ENCODE measurements at regions not wholly inside any gene's neighbourhood (a gene's known extent, or its start where the extent isn't known, plus 50 kb on each side); places are given as distances from the start of the nearest gene placed in this dataset.

DNA sequence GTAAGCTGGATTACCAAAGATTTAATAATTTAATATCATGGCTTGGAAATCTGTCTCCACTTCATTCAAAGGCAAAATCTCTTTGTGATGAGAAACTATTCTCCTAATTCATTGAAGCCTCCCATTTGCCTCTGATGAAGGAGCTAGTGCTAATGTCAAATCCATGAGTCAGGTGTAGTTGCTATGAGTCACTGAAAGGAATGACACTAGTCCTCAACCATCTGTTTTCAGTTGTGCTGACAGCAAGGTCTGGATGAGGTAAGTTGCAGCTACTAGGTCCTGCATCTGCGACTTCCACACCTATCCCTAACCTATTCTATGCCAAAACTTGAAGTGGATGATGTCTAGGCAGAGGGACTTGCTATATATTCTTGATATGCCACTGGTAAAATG is 324.0 kb upstream of the UBE2E3 start:
- no peak for DNase-seq

GRCh38 chr2:180655842-180656454 is 324.5 kb upstream of the UBE2E3 start:
- no peak for DNase-seq

DNA sequence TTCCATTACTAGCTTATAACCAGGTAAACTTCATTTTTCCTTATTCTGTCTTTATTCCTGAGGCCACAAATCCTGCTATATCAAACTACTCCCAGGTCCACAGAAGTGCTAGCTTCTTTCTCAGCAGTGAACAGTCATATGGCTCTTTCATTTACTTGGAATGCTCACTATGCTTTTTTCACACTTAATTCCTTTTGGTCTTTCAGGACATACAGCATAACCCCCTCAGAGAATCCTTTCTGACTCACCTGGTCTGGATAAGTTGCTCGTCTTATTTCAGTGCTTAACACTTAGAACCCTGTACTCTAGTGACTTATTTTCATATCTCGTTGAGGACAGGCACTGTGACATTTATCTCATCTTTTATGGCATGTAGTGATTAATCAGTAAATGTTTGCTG is 325.0 kb upstream of the UBE2E3 start:
- DNase-seq: no peak

DNA sequence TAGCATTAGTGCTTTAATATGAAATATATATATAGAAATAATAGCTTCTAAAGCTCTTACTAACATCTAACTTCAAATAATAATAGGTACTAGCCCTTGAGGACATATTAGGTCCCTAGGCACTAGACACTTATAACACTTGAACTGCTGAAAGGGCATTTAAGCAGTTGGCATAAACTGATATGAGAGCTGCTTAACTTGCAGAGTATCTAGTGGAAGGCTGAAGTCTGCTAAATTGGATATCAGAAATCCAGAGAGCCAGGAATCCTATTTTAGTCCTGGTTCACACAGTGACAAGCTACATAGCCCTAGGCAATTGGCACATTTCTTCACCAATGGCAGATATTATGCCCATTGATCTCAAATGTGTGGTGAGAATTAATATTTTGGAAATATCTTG is 326.9 kb upstream of the UBE2E3 start:
- DNase-seq: no peak

- DNase-seq: no peak
Observed at GRCh38 chr2:180652794-180653193, 327.6 kb upstream of the UBE2E3 start.

GRCh38 chr2:180651596-180651995 is 328.8 kb upstream of the UBE2E3 start:
- DNase-seq: no peak

DNA sequence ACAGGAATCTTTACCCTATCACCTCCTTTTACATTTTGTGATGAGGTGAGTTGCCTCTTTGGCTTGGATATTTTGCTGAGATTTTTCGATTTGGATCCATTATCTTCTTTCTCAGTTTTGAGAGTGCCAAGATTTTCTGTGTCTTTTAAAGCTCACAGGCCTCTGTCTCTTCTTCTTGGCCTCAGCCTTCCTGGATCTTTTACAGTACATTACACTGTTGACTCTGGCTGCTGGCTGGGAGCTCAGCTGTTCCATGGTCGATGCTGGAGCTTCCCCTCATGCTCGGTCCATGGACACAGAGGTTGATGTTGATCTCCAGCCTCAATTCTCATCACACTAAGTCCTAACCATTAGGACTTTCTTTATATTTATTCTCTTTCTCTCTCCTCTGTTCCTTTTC is 332.8 kb upstream of the UBE2E3 start:
- DNase-seq: no peak

DNA sequence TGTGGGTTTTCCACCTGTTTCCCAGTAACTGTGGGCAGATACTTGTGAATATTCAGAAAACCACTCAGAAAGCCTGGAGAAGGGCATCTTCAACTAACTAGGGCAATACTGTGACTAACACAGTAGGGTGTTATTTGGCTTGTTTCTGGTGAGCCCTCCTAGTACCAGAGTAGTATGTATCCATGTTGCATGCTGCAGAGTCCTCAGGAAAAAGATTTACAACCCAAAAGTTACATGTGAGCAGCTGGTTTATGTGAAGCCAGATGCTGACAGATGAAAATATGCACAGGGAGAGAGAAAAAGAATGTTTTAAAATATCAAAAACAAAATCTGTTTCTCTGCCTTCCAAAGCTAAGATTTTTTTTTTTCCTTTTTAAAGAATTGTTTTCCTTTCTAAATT is 333.2 kb upstream of the UBE2E3 start:
- DNase-seq: no peak

GRCh38 chr2:180646756-180647155 is 333.6 kb upstream of the UBE2E3 start:
- DNase-seq: no peak

GRCh38 chr2:180644709-180645108 is 335.7 kb upstream of the UBE2E3 start:
- no peak for DNase-seq

DNA sequence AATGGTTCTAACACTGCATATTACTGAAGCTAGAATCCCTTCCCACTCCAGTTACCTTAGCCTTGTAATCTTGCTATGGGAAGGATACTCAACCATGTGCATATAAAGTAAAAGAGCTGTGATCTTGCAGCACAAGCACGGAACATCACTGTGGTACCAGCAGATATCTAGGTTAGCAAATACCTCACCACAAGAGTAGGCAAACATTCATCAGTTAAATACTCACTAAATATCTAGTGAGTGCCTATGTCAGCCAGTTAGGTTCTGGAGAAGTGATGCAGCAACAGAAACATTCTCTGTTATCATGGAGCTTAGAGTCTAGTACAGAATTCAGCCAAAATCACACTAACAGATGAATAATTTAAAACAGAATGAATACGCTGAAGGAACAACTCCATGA is 349.6 kb upstream of the UBE2E3 start:
- DNase-seq: no peak

- DNase-seq: no peak
Observed at GRCh38 chr2:180625006-180625844, 355.2 kb upstream of the UBE2E3 start.

DNA sequence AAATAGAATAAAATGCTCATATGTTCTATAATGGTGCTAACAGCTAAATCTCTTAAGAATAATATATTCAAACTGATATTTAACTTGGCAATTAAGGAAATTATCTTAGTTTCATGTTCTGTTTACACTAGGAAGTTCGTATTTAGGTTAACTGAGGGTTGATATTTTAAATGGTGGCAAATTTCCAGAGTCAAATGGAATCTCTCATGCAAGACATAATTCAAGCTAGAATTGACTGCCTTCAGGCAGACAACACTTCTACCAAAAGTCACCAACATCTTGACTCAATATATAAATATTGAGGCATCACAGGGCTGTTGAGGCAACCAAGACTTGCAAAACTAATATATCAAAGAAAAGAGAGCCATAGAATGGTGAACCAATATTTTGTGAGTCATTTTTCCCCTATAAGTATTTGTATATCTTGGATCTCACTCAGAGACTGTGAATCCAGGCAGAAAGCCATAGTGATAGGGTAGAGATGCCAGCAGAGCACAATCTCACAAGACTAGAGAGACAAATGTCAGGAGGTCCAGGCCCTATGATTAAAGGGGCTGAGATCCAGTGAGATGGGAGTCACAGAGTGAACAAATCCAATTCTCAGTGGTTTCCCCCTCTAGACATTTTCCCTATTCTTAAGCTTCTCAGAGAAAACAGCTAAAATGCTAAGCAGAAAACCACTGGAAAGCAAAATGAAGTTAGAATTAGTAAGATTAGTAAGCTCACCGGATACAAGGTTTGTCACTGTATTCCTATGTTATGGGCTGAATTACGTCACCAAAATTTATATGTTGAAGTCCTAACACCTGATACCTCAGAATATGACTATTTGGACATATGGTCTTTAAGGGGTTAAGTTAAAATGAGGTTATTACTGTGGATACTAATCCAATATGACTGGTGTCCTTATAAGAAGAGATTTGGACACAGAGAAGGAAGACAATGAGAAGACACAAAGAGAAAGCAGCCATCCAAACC is 358.2 kb upstream of the UBE2E3 start:
- DNase-seq: no peak

DNA sequence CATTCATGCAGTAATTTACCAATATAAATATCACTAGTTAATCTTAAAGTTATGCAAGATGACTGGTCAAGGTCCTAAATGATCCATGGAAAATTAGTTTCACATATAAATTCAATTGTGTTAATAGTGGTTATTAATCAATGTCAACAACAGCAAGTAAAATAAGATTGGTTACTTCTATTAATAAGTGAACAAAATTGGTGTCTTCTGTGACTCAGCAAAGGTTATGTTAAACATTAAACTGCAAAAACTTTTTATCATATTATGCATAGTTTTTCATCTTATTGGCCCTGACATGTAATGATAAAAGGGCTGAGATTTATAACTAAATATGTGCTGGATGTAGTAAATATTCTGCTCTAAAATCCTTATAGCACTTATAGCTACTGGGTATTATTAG is 359.0 kb upstream of the UBE2E3 start:
- DNase-seq: no peak

DNA sequence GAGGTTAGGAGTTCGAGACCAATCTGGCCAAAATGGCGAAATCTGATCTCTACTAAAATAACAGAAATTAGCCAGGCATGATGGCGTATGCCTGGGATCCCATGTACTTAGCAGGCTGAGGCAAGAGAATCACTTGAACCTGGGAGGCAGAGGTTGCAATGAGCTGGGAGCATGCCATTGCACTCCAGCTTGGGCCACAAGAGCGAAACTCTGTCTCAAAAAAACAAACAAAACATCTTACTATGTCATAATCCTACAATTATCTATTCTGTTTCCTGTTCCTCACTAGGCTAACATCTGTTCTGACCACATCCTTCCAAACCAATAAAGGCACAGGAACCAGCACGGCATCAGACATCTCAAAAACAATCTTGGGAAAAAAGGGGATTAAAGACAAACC is 361.8 kb upstream of the UBE2E3 start:
- no peak for DNase-seq

DNA sequence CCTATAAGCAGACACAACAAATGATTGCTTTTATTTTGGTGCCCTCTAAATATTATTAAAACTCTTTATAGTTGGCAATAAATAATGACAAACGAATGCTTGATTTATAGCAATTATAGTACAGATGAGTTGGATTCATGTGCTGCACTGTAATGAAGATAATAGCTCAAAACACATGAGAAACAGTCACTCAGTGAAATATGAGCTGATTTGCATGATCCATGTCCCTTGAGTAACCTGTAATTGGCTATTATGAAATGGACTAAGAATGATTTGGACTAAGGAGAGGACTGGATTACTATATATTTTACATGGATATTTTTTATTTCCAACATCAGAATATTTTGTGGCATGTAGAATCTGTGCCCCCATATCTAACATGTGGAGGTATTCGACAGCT is 365.6 kb upstream of the UBE2E3 start:
- no peak for DNase-seq

- DNase-seq: no peak
Observed at GRCh38 chr2:180609626-180610340, 370.6 kb upstream of the UBE2E3 start.

DNA sequence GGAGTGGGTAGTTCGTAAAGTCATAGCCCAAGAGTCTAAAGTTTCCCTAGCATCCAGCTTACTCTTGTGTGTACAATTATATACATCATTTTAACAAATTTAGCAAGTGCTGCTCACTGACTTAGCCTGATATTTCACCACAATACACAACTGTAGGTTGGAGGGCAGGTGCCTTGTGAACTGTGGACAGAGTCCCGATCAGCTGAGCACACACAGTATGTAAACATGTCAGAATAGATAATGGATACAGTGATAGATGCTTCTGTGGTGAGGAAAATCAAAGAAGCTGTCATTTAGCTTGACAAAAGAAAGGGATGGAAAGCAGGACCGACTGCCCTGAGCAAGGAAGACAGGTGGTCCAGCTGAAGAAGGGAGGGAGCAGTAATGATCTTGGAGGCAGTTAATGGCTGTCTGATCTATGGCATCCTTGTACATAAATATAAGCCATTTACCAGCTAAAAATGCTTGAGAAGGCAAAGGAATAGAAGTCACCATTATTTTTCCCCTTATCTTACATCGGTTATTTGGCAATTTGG is 372.8 kb upstream of the UBE2E3 start:
- DNase-seq: no peak

GRCh38 chr2:180604077-180604476 is 376.3 kb upstream of the UBE2E3 start:
- peak in 1 of 5 experiments; percentile 23 for DNase-seq

- DNase-seq: no peak
Observed at GRCh38 chr2:180601016-180601415, 379.4 kb upstream of the UBE2E3 start.

DNA sequence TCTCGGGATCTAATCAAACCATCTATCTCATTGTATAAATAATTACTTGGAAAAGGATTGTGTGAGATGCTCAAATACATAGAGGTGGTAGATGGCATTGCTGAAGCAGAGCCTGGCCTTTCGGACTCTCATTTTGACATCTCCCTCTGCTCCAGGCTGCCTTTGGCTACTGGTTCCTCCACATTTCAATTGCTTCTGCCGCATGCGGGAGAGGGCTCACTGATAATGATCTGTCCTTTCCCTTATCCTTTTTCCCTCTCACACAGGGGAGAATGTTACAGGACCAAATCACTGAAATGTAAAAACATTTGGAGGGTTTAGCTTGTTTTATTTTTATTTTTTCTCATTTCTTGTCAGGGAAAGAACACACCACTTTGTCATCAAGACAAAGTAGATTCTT is 380.6 kb upstream of the UBE2E3 start:
- no peak for DNase-seq

DNA sequence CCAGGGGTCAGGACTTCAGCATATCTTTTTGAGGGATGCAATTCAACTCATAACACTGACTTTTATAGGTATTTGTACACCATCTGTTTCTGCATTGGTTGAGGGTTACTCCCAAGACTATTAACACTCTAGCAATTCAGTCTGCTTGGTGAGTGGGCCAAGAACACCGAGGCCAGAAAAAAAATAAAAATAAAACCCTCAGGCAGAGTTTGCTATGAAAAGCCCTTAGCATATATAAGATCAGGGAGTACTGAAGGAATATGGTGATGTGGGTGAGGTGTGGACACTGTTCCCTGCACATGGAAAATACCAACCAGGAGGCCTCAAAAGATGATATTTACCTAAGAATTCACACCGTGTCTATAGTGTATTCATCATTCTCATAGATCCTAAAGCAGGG is 383.2 kb upstream of the UBE2E3 start:
- no peak for DNase-seq
